ENCODE measurements at regions not wholly inside any gene's neighbourhood (a gene's known extent, or its start where the extent isn't known, plus 50 kb on each side); places are given as distances from the start of the nearest gene placed in this dataset.

DNA sequence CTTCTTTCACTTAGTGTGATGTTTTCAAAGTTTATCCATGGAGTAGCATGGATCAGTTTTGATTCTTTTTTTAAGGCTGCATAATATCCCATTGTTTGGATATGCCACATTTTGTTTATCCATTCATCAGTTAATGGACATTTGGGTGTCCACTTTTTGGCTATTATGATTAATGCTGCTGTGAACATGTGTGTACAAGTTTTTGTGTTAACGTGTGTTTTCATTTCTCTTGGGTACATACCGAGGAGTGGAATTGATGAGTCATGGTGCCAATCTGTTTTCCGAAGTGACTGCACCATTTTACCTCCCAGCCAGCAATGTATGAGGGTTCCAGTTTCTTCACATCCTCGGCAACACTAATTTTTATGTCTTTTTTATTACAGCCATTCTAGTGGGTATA lies 78.4 kb upstream of the CCDC28A start:
- TF ChIP-seq, protein P1, sequence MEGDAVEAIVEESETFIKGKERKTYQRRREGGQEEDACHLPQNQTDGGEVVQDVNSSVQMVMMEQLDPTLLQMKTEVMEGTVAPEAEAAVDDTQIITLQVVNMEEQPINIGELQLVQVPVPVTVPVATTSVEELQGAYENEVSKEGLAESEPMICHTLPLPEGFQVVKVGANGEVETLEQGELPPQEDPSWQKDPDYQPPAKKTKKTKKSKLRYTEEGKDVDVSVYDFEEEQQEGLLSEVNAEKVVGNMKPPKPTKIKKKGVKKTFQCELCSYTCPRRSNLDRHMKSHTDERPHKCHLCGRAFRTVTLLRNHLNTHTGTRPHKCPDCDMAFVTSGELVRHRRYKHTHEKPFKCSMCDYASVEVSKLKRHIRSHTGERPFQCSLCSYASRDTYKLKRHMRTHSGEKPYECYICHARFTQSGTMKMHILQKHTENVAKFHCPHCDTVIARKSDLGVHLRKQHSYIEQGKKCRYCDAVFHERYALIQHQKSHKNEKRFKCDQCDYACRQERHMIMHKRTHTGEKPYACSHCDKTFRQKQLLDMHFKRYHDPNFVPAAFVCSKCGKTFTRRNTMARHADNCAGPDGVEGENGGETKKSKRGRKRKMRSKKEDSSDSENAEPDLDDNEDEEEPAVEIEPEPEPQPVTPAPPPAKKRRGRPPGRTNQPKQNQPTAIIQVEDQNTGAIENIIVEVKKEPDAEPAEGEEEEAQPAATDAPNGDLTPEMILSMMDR (IDR thresholded peaks at IDR 0.05 in 8 of 11, conservative IDR thresholded peaks at IDR 0.05 in 3 of 11) = no peak
- no peak for TF ChIP-seq POLR2A (IDR thresholded peaks at IDR 0.05)

All from spleen (tissue), 7 donors.